NCI-H1417 treated with DMSO at 0.1 percent for 48 hours (cell line): ENCODE measurements at regions not wholly inside any gene's neighbourhood (a gene's known extent, or its start where the extent isn't known, plus 50 kb on each side); places are given as distances from the start of the nearest gene placed in this dataset.
"Not testable (repeated sequence)": the region's sequence is repeated elsewhere in the genome, so short reads cannot be mapped to it uniquely, and the experiment has no call there.

Source experiments
- DNase-seq: peaks from one replicate; lab custom pipeline; 2025; lab: John Stamatoyannopoulos, UW

DNA sequence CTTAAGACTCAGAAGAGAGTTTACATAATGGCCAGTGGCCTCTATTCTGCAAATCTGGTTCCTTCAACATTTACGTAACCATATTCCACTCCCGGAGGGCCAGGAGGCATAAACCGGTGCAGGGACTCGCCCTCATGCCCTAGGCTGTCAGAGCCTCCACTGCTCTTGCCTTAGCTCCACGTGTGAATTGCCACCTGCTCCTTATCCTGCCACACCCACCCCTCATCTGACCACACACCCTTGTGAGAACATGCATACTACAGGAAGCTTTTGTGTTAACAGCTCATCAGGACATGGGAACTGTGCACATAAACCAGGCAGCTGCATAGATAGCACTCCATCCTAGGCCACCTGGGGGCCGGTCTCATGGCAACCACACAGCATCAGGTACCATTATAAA is 146.7 kb upstream of the PFKP start:
- DNase-seq: no peak

DNA sequence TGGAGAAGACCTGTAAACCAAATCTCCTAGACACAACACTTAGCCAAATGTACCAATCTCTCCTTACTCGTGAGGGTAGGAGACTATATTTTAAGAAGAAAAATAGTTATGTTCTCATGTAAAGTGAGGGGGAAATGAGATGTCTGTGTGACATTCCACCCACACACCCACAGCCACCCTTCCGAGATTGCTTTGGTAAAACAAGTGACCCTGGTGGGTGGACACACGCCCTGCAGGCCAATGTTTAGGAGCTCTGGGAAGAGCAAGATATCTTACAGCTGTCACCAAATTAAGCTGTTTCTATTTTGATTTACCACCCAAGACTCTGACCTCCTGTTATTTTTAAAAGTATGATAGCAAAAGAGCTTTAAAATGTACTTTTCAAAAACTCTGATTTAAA is 147.2 kb upstream of the PFKP start:
- no peak for DNase-seq

DNA sequence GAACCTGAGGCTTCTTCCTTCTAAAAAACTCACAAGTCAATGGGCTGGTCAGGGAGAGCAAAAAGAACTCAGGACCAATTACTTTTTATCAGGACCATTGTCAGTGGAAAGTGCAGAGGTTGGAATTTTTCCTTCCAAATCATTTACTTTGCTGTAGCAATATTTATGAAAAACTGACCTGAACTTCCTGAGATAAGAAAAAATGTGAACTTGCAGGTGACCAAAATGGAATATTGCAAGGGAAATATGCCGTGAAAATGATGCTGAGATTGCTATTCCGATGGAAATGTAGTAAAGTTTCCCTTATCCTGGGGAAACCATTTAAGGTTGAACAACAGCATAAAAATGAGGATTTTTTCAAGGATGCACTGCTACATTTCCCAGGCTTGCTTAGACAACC is 148.3 kb upstream of the PFKP start:
- DNase-seq: no peak

DNA sequence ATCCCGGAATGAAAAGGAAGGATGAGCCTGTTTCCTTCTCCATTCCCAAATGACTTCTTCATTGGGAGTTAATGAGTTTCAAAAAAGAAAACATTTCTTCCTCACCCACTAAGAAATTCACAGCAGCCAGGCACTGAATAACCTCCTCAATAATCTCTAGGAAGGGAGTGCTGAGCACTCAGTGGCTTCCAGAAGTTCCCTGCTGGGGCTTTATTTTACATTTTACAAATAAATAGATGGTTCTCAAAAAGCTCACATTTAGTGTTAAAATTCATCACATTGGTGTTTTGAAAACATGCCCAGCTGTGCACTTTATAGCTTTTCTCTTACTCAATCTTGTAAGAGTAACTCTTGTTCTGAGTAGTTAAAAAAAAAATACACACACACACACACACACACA is 148.9 kb upstream of the PFKP start:
- DNase-seq: no peak

DNA sequence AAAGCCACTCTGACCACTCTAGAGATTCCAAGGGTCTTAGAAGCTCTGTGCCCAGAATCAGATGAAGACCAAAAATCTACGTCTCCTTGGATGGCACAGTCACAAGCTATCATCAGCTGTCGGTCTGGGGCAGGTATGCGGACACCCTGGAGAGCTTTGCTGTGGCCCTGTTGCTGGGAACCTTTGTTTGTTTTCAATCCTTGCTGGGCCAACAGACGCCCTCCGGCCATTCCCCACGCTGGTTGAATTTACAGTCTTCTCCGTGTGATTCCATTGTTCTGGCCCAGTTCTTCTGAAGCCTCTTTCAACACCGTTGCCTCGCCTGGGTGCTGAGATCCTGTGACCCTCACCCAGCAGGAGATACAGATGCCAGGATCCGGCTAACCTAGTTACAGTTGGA is 149.4 kb upstream of the PFKP start:
- DNase-seq: no peak

DNA sequence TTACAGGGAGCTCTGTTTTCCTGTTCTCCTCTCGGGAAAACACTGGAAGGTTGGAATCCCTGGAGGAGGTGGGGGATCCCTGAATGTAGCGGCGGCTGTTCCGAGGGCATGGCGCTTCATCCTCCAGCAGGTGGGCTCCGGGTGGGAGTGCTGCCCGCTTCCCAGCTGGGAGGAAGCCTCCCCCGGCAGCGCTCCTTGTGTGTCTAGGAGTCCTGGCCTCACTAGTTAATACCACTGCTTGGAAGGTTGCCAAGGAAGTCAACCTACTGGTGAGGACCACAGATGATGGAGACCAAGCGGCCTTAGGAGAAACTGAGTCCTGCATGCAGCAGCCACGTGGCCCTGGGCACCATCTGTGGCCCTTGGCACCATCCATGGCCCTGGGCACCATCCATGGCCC is 151.9 kb upstream of the PFKP start:
- no peak for DNase-seq

DNA sequence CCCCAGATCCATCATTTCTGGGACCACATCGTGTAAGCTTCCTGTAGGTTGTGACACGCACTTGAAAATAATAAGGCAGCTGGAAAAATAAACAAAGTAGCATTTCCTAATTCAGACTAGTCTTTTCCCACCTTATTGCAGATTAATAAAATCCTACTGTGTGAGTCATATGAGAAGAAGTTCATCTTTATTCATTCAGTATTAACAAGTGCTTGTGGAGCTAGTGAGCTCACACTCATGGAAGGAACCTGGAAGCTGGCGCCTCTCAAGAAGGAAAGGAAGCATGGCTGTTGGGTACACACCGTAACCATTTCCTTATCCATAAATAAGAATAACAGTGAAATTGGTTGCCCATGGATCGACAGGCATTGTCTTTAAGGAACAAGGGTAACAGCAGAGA is 152.6 kb upstream of the PFKP start:
- no peak for DNase-seq

DNA sequence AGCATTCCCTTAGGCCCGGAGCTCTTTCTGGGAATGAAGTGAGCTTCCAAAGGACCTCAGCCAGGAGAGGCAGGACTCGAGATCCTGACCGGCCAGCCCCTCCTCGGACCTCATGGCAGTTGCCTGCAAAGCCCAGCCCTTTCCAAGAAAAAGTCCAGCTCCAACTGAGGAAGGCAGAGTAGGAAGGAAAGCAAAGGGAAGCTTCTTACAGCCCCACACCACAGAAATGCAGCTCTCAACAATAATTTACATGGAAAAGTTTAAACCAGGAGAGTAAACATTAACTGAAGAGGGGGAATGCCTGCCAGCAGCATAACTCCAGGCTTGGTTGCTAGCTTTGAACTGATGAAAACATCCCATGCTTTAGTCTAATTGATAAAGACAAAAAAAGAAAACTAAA is 153.9 kb upstream of the PFKP start:
- DNase-seq: no peak

DNA sequence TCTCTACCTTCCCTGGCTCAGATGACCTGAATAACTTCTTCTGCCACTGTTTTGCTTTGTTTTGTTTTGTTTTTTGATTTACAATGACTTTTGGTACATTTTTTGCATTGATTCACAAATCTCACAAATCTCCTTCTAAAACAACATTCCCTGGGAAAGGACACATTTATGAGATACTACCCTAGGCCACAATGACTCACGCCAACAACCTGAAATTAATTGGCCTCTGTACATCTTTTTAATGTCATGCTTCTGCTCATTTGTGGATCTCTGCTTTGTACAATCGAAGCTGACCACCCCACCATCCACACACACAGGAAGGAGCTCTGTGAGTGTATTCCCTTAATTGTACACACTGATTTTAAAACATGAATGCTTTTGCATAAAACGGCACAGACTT is 156.7 kb upstream of the PFKP start:
- no peak for DNase-seq

DNA sequence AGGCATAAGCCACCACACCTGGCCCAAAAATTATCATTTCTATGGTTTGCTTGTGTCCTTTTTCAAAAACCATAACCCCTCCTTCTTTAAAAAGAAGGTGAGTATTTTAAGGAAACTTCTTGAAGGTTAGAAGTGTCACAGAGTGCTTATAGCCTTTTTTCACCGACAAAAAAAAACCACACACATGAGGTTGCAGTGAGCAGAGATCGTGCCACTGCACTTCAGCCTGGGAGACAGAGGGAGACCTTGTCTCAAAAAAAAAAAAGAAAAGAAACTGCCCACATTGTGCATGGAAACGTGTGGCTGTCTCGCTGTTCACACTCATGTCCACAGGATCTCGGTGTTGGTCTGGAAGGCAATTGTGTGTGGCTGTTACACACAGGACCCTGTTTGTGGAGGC is 157.4 kb upstream of the PFKP start:
- no peak for DNase-seq

DNA sequence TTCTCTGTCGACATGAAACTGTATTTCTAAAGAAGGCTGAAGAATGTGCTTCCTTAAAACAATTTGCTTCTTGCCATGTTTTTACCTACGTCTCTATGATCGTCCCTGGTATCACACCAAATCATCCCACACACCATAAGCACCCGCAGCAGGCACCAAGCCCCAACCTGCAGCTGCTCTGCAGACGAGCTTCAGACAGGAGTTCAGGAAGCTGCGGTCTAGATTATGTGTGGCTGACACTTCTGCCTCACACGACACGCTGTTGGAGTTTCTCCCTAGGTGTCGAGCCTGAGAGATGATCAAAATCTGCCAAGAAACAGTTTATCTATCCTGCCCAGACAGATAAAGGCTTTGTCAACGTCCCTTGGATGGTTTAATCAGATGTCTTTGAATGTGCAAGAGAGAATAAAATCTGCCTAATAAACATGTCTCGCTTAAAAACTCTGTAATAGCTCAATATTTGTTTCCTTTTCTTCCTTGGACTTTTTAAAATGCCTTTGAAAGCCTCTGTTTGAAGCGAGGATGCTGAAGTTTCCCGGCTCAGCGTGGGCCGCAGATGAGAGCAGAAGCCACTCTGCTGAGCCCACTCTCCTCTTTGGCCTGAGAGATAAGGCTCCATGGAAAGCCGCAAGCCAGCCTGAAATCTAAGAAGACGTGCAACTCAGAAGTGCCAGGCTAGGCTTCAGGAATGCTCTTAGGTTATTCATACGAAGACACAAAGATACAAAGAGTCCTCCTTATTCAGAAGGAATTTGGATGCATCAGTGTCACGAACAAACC is 158.3 kb upstream of the PFKP start:
- no peak for DNase-seq

DNA sequence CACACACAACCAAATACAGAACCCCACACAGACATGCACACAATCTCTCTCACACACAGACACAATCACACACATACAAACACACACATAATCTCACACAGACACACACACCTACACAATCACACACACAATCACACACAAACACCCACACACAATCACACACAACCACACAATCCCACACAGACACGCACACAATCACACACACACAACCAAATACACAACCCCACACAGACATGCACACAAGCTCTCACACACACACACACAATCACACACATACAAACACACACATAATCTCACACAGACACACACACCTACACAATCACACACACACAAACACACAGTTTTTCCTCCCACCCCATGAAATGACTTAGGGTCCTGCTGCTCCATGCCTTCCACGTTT is 160.4 kb upstream of the PFKP start:
- no peak for DNase-seq

DNA sequence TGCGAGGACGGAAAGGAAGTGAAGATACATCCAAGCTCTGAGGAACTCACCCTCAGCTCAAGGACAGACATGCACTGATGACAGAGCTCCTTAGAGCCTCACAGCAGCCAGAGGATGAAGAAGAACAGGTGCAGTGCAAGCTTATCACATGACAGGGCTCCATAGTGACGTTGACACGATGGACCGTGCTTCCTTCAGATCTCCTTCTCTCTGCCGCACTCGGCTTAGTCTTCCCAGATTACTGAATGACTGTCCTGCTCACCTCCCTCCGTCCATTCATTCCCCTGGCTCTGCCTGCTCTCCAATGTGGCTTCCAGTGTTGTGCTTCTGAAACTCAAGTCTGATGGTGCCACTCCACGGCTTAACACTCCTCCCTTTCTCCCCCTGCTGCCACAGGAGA is 161.5 kb upstream of the PFKP start:
- no peak for DNase-seq

DNA sequence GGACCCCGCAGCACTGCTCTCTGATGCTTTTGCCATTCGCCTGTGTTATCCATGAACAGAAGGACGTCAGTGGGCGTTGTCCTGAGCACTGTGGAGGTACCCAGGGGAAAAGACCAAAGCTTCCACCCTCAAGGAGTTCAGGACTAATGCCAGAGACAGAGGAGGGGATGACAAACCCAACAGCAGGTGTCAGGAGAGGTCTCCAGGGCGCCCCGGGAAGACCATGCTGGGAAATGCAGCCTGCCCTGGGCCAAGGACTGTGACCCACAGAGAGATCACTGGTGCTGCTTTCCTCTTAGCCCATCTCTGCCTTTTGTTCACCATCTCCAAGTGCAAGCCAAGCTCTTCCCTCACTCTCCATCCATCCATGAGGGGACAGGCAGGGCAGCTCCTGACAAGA is 166.8 kb upstream of the PFKP start:
- no peak for DNase-seq

DNA sequence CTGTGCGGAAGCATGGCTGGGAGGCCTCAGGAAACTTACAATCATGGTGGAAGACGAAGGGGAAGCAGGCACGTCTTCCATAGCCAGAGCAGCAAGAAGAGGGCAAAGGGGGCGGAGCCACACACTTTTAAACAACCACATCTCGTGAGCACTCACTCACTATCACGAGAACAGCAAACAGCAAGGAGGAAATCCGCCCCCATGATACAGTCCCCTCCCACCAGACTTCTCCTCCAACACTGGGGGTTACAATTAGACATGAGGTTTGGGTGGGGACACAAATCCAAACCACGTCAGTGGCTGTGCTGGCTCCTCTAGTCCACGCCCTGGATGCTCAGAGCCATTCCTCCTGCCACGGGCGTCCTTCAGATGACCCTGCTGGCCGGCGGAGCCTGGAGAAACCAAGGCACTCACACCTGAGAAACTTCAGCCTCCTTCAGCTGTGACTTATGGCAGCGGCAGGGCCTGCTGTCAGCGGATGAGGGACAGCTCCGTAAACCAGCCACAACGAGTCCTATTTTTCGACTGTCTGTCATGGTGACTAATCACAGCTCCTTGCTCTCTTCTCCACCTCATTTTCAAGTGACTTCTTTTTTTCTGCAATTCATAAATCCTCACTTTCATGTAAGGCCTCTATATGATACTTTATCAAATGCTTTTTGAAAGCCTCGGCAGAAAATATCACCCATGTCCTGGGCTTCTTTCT is 167.9 kb upstream of the PFKP start:
- no peak for DNase-seq

DNA sequence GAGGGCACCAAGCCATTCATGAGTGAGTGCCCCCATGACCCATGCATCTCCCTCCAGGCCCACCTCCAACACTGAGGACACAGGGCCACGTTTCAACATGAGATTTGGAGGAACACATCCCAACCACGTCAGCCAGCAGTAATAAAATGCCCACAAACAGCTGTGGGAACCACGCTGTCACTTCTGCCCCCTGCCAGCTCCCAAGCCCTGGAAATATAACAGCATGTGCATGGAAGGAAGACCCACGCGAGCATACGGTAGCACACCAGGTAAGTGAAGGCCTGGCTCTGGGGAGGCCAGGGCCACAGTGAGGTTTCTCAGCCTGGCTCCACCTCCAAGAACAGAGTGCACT is 168.9 kb upstream of the PFKP start:
- DNase-seq: no peak

DNA sequence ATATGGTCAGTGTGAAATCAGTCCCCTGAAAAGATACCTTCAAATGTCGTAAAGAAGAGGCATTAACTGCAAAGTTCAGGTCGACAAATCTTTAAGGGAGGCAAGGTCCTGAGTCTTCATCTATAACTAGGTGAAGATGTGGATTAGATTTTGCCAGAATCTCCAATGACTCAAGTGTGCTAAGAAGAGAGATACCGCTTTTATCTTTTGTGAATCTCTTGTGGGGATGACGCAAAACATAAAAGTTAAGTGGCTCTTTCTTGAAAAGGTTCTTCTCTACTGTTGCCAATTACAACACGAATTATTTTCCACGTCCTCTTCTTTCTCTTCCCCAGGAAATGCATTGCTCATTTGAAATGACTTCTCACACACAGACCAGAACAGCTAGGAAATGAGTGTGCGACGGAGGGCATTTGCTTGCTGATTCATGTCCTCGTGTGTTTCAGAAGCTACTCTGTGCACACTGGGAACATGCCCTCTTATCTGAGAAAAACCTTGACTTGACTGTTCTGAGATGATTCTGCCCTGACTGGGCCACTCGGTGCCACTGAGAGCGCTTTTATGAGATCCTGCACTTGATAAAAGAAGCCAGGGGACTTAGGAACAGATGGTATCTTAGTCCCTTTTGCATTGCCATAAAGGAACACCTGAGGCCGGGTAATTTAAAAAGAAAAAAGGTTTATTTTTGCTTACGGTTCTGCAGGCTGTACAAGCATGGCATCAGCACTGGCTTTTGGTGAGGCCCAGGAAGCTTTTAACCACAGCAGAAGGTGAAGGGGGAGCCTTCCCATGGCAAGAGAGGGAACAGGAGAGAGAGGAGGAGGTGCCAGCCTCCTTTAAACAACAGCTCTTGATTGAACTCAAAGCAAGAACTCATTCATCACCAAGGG is 169.5 kb upstream of the PFKP start:
- no peak for DNase-seq

DNA sequence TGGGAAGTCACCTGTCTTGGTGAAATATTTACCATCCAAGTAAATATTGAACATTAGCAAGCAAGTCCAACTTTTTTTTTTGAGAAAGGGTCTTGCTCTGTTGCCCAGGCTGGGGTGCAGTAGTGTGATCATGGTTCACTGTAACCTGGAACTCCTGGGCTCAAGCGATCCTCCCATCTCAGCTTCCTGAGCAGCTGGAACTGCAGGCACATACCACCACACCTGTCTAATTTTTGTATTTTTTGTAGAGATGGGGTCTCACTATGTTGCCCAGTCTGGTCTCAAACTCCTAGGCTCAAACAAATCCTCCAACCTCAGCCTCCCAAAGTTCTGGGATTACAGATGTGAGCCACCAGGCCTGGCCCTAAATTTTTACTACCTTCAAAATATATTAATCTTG is 171.0 kb upstream of the PFKP start:
- DNase-seq: not testable (repeated sequence)

DNA sequence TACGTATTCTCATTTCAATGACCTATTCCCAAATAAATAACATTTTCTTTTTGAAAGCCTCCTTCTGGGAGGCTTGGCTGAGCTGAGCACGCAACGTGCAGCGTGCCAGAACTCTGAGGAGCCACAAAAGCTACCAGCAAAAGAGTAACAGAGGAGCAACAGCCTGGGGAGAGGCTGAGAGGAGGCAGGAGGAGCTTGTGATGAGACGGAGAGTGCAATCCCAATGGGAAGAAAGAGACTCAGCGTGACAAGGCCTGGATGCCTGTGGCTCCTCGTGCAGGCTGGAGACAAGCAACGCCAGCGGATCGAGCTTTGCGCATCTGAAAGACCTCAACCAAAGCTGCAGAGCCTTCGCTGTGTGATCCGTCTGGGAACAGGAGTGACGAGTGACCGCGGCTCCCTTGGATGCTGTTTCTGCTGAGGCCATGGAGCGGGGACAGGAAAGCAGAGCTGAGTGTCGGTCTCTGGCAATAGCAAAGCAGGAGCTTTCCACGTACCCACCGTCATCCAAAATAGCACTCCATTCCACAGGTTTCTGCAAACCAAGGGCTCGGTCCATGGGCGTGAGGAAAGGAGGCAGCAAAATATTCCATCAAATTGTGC is 171.7 kb upstream of the PFKP start:
- no peak for DNase-seq

DNA sequence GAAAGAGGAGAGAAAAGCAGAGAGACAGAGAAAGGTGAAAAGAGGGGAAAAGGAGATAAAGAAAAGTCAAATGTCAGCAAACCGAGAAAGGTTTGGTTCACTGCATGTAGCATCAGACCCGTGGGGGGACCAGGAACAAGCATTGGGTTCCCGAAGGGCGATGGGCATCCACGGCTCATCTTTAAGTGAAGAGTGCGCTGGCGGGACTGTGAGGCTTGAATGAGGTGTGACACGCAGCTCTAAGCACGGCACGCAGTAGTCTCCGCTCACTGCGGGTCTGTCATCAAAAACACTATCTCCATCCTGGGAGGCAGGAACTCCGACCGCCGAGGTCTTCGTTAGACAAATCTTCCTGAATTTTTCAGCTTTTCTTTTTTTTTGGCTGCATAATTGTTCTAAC is 173.4 kb upstream of the PFKP start:
- no peak for DNase-seq

DNA sequence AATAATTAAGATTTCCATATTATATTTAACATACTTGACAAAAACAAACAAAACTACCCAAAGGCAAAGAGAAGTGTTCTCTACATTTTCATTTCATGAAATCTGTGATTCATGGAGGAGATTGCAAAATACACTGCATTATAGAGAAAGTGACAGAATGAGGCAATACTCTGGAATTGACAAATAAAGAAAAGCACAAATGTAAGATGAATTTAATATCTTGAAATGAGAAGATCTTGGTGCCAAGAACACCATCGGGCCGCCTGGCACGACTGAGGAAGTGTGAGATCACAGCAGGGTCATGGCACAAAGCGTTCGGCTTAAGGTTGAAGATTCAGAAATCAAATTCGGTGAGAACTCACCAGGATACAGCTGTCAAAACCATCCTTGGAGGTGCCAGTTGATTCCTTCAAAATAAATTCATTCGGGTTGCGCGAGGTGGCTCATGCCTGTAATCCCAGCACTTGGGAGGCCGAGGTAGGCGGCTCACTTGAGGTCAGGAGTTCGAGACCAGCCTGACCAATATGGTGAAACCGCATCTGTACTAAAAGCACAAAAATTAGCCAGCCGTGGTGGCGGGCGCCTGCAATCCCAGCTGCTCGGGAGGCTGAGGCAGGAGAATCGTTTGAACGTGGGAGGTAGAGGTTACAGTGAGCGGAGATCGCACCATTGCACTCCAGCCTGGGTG is 174.0 kb upstream of the PFKP start:
- DNase-seq: no peak

DNA sequence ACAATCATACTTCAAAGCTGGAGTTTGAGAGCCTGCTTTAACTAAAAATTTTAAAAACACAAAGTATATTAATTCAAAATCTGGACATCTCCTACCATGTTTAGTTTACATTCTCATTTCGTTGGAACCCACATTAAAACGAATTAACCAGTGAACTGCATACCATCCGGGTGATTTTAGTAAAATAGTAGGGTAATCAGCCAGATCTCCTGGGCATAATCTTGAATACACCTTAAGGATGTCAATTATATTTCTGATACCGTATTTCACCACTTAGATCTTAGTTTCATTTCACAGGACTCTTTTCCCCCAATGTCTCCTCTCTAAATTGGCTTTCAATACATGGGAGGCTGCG is 175.6 kb upstream of the PFKP start:
- no peak for DNase-seq
